ENCODE measurements at regions not wholly inside any gene's neighbourhood (a gene's known extent, or its start where the extent isn't known, plus 50 kb on each side); places are given as distances from the start of the nearest gene placed in this dataset.

DNA sequence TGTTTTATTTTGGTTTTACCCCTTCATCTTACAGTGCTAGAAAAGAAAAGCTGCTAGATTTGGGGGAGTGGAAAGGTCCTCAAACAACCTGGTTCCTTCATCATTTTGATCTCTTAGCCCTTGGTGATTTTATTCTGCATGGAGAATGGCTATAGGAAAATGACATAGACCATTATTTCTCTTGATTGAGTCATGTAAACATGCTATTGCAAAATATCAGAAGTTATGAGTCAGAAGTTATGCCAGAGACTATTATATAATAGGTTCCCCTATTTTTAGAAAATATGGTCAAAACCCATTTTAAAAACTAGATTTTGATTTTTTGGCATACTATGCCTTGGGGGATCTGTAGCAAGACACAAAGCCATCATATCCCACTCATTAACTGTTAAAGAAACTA, 83.7 kb upstream of the FAM9C start:
- TF ChIP-seq, protein P1, sequence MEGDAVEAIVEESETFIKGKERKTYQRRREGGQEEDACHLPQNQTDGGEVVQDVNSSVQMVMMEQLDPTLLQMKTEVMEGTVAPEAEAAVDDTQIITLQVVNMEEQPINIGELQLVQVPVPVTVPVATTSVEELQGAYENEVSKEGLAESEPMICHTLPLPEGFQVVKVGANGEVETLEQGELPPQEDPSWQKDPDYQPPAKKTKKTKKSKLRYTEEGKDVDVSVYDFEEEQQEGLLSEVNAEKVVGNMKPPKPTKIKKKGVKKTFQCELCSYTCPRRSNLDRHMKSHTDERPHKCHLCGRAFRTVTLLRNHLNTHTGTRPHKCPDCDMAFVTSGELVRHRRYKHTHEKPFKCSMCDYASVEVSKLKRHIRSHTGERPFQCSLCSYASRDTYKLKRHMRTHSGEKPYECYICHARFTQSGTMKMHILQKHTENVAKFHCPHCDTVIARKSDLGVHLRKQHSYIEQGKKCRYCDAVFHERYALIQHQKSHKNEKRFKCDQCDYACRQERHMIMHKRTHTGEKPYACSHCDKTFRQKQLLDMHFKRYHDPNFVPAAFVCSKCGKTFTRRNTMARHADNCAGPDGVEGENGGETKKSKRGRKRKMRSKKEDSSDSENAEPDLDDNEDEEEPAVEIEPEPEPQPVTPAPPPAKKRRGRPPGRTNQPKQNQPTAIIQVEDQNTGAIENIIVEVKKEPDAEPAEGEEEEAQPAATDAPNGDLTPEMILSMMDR (IDR thresholded peaks at IDR 0.05) = no peak
- TF ChIP-seq POLR2A (IDR thresholded peaks at IDR 0.05) = no peak

Measured in gastroesophageal sphincter (tissue), 3 donors.